ENCODE measurements at regions not wholly inside any gene's neighbourhood (a gene's known extent, or its start where the extent isn't known, plus 50 kb on each side); places are given as distances from the start of the nearest gene placed in this dataset.

- H3K4me1 ChIP-seq (ENCODE audit: insufficient read depth), result peaks cover 66% of the 10 kb centered on the region
- no peaks in the 10 kb centered on the region for H3K9me2 ChIP-seq (ENCODE audit: insufficient read depth)
- WGBS, 2 experiments (ENCODE audit: low coverage in 1 of 2, low lambda C conversion rate in 2 of 2, missing lambda C conversion rate in 2 of 2), result 63 to 72% methylated on average over 6 of the region's 6 CpGs
- H3K36me3 ChIP-seq (ENCODE audit: low read depth), result no peaks in the 10 kb centered on the region
- H3K4me3 ChIP-seq, result no peak overlapping the region
- in situ Hi-C loops (cut with MboI), result no loop called here
- no peaks in the 10 kb centered on the region for H3K9me3 ChIP-seq (ENCODE audit: low read depth)
- H3K4me2 ChIP-seq (ENCODE audit: unreplicated experiment), result peak overlapping the region; percentile 57
- H3K27me3 ChIP-seq (replicated peaks; ENCODE audit: insufficient read depth), result no peaks in the 10 kb centered on the region
- H2AFZ ChIP-seq, result no peak overlapping the region
- TF ChIP-seq EZH2 (IDR thresholded peaks at IDR 0.05; ENCODE audit: insufficient read depth, poor library complexity, severe bottlenecking), result no peak
- no peak for TF ChIP-seq EZH2phosphoT487 (IDR thresholded peaks at IDR 0.05; ENCODE audit: insufficient read depth, low read depth)
- no peak overlapping the region for H3K9ac ChIP-seq
- no peak for DNase-seq
- no peaks in the 10 kb centered on the region for H3K79me2 ChIP-seq (ENCODE audit: insufficient read depth)
- H3K27ac ChIP-seq, result peak overlapping the region; percentile 91; the same call in 1 of the 2 replicates
- peaks cover 47% of the 10 kb centered on the region for H3F3A ChIP-seq (ENCODE audit: insufficient read depth)
- H4K20me1 ChIP-seq (ENCODE audit: insufficient read depth), result no peaks in the 10 kb centered on the region
These were observed 211.1 kb downstream of the ZNF365 start for GRCh38 chr10:62585211-62585775.

- Histone ChIP-seq H4K20me1 (ENCODE audit: insufficient read depth) (no peaks in the 10 kb centered on the region), H3K27me3 (replicated peaks; ENCODE audit: insufficient read depth) (no peaks in the 10 kb centered on the region), H3K4me3 (no peak overlapping the region), H3K9me2 (ENCODE audit: insufficient read depth) (no peaks in the 10 kb centered on the region), H2AFZ (no peak overlapping the region), H3K4me1 (ENCODE audit: insufficient read depth) (peaks cover 56% of the 10 kb centered on the region), H3K27ac (no peak overlapping the region), H3K4me2 (ENCODE audit: unreplicated experiment) (no peak overlapping the region), H3K9me3 (ENCODE audit: low read depth) (no peaks in the 10 kb centered on the region), H3K79me2 (ENCODE audit: insufficient read depth) (no peaks in the 10 kb centered on the region), H3K9ac (no peak overlapping the region), H3F3A (ENCODE audit: insufficient read depth) (peaks cover 34% of the 10 kb centered on the region), H3K36me3 (ENCODE audit: low read depth) (no peaks in the 10 kb centered on the region)
- TF ChIP-seq EZH2phosphoT487 (IDR thresholded peaks at IDR 0.05; ENCODE audit: insufficient read depth, low read depth), result no peak
- TF ChIP-seq EZH2 (IDR thresholded peaks at IDR 0.05; ENCODE audit: insufficient read depth, poor library complexity, severe bottlenecking), result no peak
- in situ Hi-C loops (cut with MboI), result no loop called here
- peak; percentile 33 for DNase-seq
These were observed 212.8 kb downstream of the ZNF365 start for GRCh38 chr10:62587011-62587410.

GRCh38 chr10:62588116-62588515, 213.9 kb downstream of the ZNF365 start:
- H3K79me2 ChIP-seq (ENCODE audit: insufficient read depth), result no peaks in the 10 kb centered on the region
- H3F3A ChIP-seq (ENCODE audit: insufficient read depth), result peaks cover 25% of the 10 kb centered on the region
- TF ChIP-seq EZH2phosphoT487 (IDR thresholded peaks at IDR 0.05; ENCODE audit: insufficient read depth, low read depth) (no peak), EZH2 (IDR thresholded peaks at IDR 0.05; ENCODE audit: insufficient read depth, poor library complexity, severe bottlenecking) (no peak)
- H3K9ac ChIP-seq, result no peak overlapping the region
- H2AFZ ChIP-seq, result no peak overlapping the region
- no peaks in the 10 kb centered on the region for H3K9me2 ChIP-seq (ENCODE audit: insufficient read depth)
- H3K27ac ChIP-seq, result no peak overlapping the region
- no peaks in the 10 kb centered on the region for H3K9me3 ChIP-seq (ENCODE audit: low read depth)
- H3K4me2 ChIP-seq (ENCODE audit: unreplicated experiment), result no peak overlapping the region
- H3K36me3 ChIP-seq (ENCODE audit: low read depth), result no peaks in the 10 kb centered on the region
- no peaks in the 10 kb centered on the region for H4K20me1 ChIP-seq (ENCODE audit: insufficient read depth)
- in situ Hi-C loops (cut with MboI), result no loop called here
- no peak for DNase-seq
- H3K4me3 ChIP-seq, result no peak overlapping the region
- WGBS, 2 experiments (ENCODE audit: low coverage in 1 of 2, low lambda C conversion rate in 2 of 2, missing lambda C conversion rate in 2 of 2), result 95 to 100% methylated on average over 2 of the region's 2 CpGs
- H3K4me1 ChIP-seq (ENCODE audit: insufficient read depth), result peaks cover 47% of the 10 kb centered on the region
- no peaks in the 10 kb centered on the region for H3K27me3 ChIP-seq (replicated peaks; ENCODE audit: insufficient read depth)

- Histone ChIP-seq H3K9me3 (ENCODE audit: low read depth) (no peaks in the 10 kb centered on the region), H3K27ac (no peak overlapping the region), H4K20me1 (ENCODE audit: insufficient read depth) (no peaks in the 10 kb centered on the region), H3K4me2 (ENCODE audit: unreplicated experiment) (no peak overlapping the region), H3K9ac (no peak overlapping the region), H2AFZ (no peak overlapping the region), H3K4me1 (ENCODE audit: insufficient read depth) (peaks cover 37% of the 10 kb centered on the region), H3K79me2 (ENCODE audit: insufficient read depth) (no peaks in the 10 kb centered on the region), H3F3A (ENCODE audit: insufficient read depth) (peaks cover 9% of the 10 kb centered on the region), H3K36me3 (ENCODE audit: low read depth) (no peaks in the 10 kb centered on the region), H3K4me3 (no peak overlapping the region), H3K27me3 (replicated peaks; ENCODE audit: insufficient read depth) (no peaks in the 10 kb centered on the region), H3K9me2 (ENCODE audit: insufficient read depth) (no peaks in the 10 kb centered on the region)
- in situ Hi-C loops (cut with MboI), result loop anchor here (10.0 kb wide), 1 partner anchor 565 kb away; no protein-coding TSS in a partner anchor
- TF ChIP-seq EZH2phosphoT487 (IDR thresholded peaks at IDR 0.05; ENCODE audit: insufficient read depth, low read depth) (no peak), EZH2 (IDR thresholded peaks at IDR 0.05; ENCODE audit: insufficient read depth, poor library complexity, severe bottlenecking) (no peak)
- 48 to 54% methylated on average over 2 of the region's 2 CpGs for WGBS, 2 experiments (ENCODE audit: low coverage in 1 of 2, low lambda C conversion rate in 2 of 2, missing lambda C conversion rate in 2 of 2)
- DNase-seq, result no peak
These were observed 214.8 kb upstream of the ADO start for GRCh38 chr10:62589689-62590088.

- H2AFZ ChIP-seq, result no peak overlapping the region
- in situ Hi-C loops (cut with MboI), result loop anchor here (10.0 kb wide), 1 partner anchor 564 kb away; no protein-coding TSS in a partner anchor
- no peaks in the 10 kb centered on the region for H3K9me3 ChIP-seq (ENCODE audit: low read depth)
These were observed 214.2 kb upstream of the ADO start for GRCh38 chr10:62590306-62590705.

More at GRCh38 chr10:62590306-62590705, 214.2 kb upstream of the ADO start:
- Histone ChIP-seq H3K9me2 (ENCODE audit: insufficient read depth) (no peaks in the 10 kb centered on the region), H3K4me3 (no peak overlapping the region), H3K27ac (no peak overlapping the region), H3K36me3 (ENCODE audit: low read depth) (no peaks in the 10 kb centered on the region), H3K79me2 (ENCODE audit: insufficient read depth) (no peaks in the 10 kb centered on the region), H3K4me2 (ENCODE audit: unreplicated experiment) (no peak overlapping the region), H3K27me3 (replicated peaks; ENCODE audit: insufficient read depth) (no peaks in the 10 kb centered on the region), H3F3A (ENCODE audit: insufficient read depth) (peaks cover 3% of the 10 kb centered on the region; the same call in 1 of the 2 replicates), H4K20me1 (ENCODE audit: insufficient read depth) (no peaks in the 10 kb centered on the region), H3K4me1 (ENCODE audit: insufficient read depth) (peaks cover 31% of the 10 kb centered on the region), H3K9ac (no peak overlapping the region)
- no peak for DNase-seq
- 75 to 79% methylated on average over 3 of the region's 3 CpGs for WGBS, 2 experiments (ENCODE audit: low coverage in 1 of 2, low lambda C conversion rate in 2 of 2, missing lambda C conversion rate in 2 of 2)
- TF ChIP-seq EZH2phosphoT487 (IDR thresholded peaks at IDR 0.05; ENCODE audit: insufficient read depth, low read depth), result no peak

All from GM23248 (cell line).